ENCODE measurements at regions not wholly inside any gene's neighbourhood (a gene's known extent, or its start where the extent isn't known, plus 50 kb on each side); places are given as distances from the start of the nearest gene placed in this dataset.
A peak's percentile ranks its signal among the peaks of the same experiment; 100 is the strongest.

DNA sequence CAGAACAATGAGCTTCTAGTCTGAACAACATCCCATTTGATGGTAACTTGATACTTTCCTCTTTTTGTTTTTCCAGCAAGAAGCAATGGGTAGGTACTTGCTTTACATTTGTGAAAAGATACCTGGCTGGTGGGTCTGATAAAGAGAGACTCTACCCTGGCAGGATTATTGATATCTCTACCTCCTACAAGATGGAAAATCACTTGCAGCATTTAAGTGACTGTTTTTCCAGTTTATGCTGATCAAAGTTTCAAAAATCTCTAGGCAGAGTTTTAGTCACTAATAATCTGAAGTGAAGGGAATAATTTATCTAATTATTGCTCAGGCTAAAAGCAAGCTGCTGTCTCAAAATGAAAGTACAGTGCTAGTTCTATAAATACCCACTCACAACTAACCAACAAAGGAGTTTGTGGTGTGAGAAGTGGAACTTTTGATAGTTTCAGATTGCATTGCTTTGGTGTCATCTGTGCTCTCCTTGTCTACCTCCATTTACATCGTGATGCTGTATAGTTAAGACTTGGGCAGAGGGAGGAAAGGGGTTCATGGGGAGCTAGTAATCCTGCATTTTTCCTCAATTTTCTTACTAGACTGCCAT lies 86.0 kb upstream of the ANKRD1 start:
- in situ Hi-C loops (cut with MboI; ENCODE audit: low sequenced_read_pairs, unreplicated experiment) = loop anchor here (10.0 kb wide), 1 partner anchor 238 kb away; no protein-coding TSS in a partner anchor
- TF ChIP-seq, protein P1, sequence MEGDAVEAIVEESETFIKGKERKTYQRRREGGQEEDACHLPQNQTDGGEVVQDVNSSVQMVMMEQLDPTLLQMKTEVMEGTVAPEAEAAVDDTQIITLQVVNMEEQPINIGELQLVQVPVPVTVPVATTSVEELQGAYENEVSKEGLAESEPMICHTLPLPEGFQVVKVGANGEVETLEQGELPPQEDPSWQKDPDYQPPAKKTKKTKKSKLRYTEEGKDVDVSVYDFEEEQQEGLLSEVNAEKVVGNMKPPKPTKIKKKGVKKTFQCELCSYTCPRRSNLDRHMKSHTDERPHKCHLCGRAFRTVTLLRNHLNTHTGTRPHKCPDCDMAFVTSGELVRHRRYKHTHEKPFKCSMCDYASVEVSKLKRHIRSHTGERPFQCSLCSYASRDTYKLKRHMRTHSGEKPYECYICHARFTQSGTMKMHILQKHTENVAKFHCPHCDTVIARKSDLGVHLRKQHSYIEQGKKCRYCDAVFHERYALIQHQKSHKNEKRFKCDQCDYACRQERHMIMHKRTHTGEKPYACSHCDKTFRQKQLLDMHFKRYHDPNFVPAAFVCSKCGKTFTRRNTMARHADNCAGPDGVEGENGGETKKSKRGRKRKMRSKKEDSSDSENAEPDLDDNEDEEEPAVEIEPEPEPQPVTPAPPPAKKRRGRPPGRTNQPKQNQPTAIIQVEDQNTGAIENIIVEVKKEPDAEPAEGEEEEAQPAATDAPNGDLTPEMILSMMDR (IDR thresholded peaks at IDR 0.05; ENCODE audit: borderline replicate concordance, control extremely low read depth, extremely low read depth, insufficient read depth, missing control alignments) = no peak
- DNase-seq (ENCODE audit: low spot score) = peak; percentile 31

DNA sequence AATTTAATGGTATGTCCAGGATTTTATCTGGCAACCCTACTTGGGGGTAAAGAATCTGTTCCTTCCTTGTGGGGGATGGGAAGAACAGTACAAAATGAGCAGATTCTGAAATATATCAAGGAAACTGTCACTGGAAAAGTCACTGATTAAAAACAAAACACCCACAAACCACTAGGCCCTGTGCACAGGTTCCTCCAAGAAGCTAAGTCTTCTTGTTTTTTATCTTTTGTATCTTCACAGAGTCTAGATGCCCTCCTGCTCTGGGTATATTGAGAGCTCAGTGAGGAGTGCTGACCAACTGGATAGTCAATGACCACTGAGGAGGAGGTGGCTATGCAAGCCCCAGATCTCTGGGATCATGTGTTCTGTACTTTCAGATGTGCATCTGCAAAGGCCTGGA lies 86.8 kb upstream of the ANKRD1 start:
- in situ Hi-C loops (cut with MboI; ENCODE audit: low sequenced_read_pairs, unreplicated experiment) = loop anchor here (10.0 kb wide), 1 partner anchor 237 kb away; no protein-coding TSS in a partner anchor
- TF ChIP-seq, protein P1 (IDR thresholded peaks at IDR 0.05; ENCODE audit: borderline replicate concordance, control extremely low read depth, extremely low read depth, insufficient read depth, missing control alignments) = no peak
- no peak for DNase-seq (ENCODE audit: low spot score)

GRCh38 chr10:91009121-91009520 lies 88.2 kb upstream of the ANKRD1 start:
- TF ChIP-seq, protein P1 (IDR thresholded peaks at IDR 0.05; ENCODE audit: borderline replicate concordance, control extremely low read depth, extremely low read depth, insufficient read depth, missing control alignments) = no peak
- in situ Hi-C loops (cut with MboI; ENCODE audit: low sequenced_read_pairs, unreplicated experiment) = loop anchor here (10.0 kb wide), 1 partner anchor 236 kb away; no protein-coding TSS in a partner anchor
- no peak for DNase-seq (ENCODE audit: low spot score)

- TF ChIP-seq, protein P1 (IDR thresholded peaks at IDR 0.05; ENCODE audit: borderline replicate concordance, control extremely low read depth, extremely low read depth, insufficient read depth, missing control alignments) = no peak
- in situ Hi-C loops (cut with MboI; ENCODE audit: low sequenced_read_pairs, unreplicated experiment) = no loop called here
- DNase-seq (ENCODE audit: low spot score) = no peak
These were observed 90.1 kb upstream of the ANKRD1 start for GRCh38 chr10:91010952-91011351.

GRCh38 chr10:91012502-91012901 lies 91.6 kb upstream of the ANKRD1 start:
- in situ Hi-C loops (cut with MboI; ENCODE audit: low sequenced_read_pairs, unreplicated experiment) = no loop called here
- DNase-seq (ENCODE audit: low spot score) = no peak
- TF ChIP-seq, protein P1 (IDR thresholded peaks at IDR 0.05; ENCODE audit: borderline replicate concordance, control extremely low read depth, extremely low read depth, insufficient read depth, missing control alignments) = no peak

DNA sequence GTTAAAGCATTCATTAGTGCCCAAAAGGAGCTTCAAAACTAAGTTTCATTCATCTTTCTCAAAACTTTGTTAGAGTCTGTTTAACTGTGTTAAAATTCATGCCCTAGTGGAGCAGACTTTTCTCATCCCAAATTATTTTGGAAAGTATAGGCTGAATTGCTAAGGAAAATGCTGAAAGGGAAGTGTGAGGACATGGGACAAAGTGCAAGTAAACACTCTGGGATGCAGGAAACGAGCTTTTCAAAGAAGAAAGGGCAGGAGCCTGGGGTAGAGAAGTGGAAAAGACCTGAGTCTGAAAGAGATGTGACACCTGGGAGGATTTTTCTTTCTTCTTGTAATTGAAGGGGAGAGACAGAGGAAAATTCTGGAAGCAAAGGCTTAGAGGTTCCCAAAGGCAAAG lies 93.1 kb upstream of the ANKRD1 start:
- no peak for DNase-seq (ENCODE audit: low spot score)
- in situ Hi-C loops (cut with MboI; ENCODE audit: low sequenced_read_pairs, unreplicated experiment) = no loop called here
- TF ChIP-seq, protein P1 (IDR thresholded peaks at IDR 0.05; ENCODE audit: borderline replicate concordance, control extremely low read depth, extremely low read depth, insufficient read depth, missing control alignments) = no peak
